ENCODE measurements at regions not wholly inside any gene's neighbourhood (a gene's known extent, or its start where the extent isn't known, plus 50 kb on each side); places are given as distances from the start of the nearest gene placed in this dataset.

- no peak overlapping the region for H3K4me2 ChIP-seq (ENCODE audit: low read depth, low read length)
- DNase-seq (no peak), ATAC-seq (ENCODE audit: low read depth) (no peak)
- H2BK20ac ChIP-seq (ENCODE audit: low read depth, low read length): no peak overlapping the region
- no peak overlapping the region for H4K91ac ChIP-seq (ENCODE audit: insufficient read depth, low read depth, low read length)
- H3K4ac ChIP-seq (ENCODE audit: low read depth, low read length): no peak overlapping the region
- no peak overlapping the region for H2AK9ac ChIP-seq (replicated peaks; ENCODE audit: low read depth, low read length, poor library complexity)
- no peak overlapping the region for H2AK5ac ChIP-seq (ENCODE audit: low read depth, low read length)
- no peak overlapping the region for H3K18ac ChIP-seq (ENCODE audit: low read depth, low read length)
- intact Hi-C loops (cut with micrococcal nuclease): no loop called here
- H3K56ac ChIP-seq (ENCODE audit: extremely low read depth, insufficient read depth, low read length): no peak overlapping the region
- H4K8ac ChIP-seq (ENCODE audit: low read depth in 2 of 2, low read length in 2 of 2): no peak overlapping the region
- H4K20me1 ChIP-seq (ENCODE audit: insufficient read depth, low read length): no peaks in the 10 kb centered on the region
- no peak overlapping the region for H2BK5ac ChIP-seq (ENCODE audit: low read depth, low read length, poor library complexity, severe bottlenecking)
- H3K27ac ChIP-seq (ENCODE audit: insufficient read depth, low read length): no peak overlapping the region
- no peak overlapping the region for H3K4me3 ChIP-seq (ENCODE audit: insufficient read depth, low read depth, low read length)
- H3K4me1 ChIP-seq (ENCODE audit: control insufficient read depth, insufficient read depth, low read length): no peaks in the 10 kb centered on the region
- no peaks in the 10 kb centered on the region for H3K9me1 ChIP-seq (ENCODE audit: insufficient read depth, low read length)
- no TSS peak for BruUV-seq (replicated peaks)
- H2AFZ ChIP-seq (replicated peaks; ENCODE audit: low read length, poor library complexity): no peak overlapping the region
- no peak overlapping the region for H3K14ac ChIP-seq (replicated peaks; ENCODE audit: low read depth, low read length)
- CTCF ChIA-PET: no interaction called here
- H3K36me3 ChIP-seq (ENCODE audit: control insufficient read depth, insufficient read depth, low read length): no peaks in the 10 kb centered on the region
- in situ Hi-C loops (cut with MboI; ENCODE audit: low sequenced_read_pairs): no loop called here
- no peak overlapping the region for H2BK120ac ChIP-seq (ENCODE audit: low read depth, low read length)
- no peak overlapping the region for H3K23ac ChIP-seq (ENCODE audit: low read depth, low read length)
- POLR2A ChIA-PET (ENCODE audit: unreplicated experiment): no interaction called here
- TF ChIP-seq RCOR1 (IDR thresholded peaks at IDR 0.05; ENCODE audit: insufficient replicate concordance, low read length) (no peak), MAZ (IDR thresholded peaks at IDR 0.05; ENCODE audit: borderline replicate concordance, low read depth, low read length) (no peak)
- WGBS, 2 experiments (ENCODE audit: extremely low coverage in 2 of 2, insufficient read length in 1 of 2): no CpG with 5 or more reads among the region's 3 CpGs
- dilution Hi-C loops (cut with HindIII; ENCODE audit: low sequenced_read_pairs, unreplicated experiment): no loop called here
- no peak overlapping the region for H4K5ac ChIP-seq (ENCODE audit: low read depth, low read length)
- no peaks in the 10 kb centered on the region for H3K79me1 ChIP-seq (ENCODE audit: low read depth in 1 of 2, low read length in 2 of 2)
- no peaks in the 10 kb centered on the region for H3K27me3 ChIP-seq (ENCODE audit: control insufficient read depth, insufficient read depth, low read length)
- no peak overlapping the region for H3K9ac ChIP-seq (ENCODE audit: low read depth, low read length)
- no peak overlapping the region for H2BK15ac ChIP-seq (ENCODE audit: low read depth, low read length)
- H3K9me3 ChIP-seq (ENCODE audit: control insufficient read depth, insufficient read depth, low read length): no peaks in the 10 kb centered on the region
These were observed 376.4 kb downstream of the BRINP2 start for GRCh38 chr1:177547200-177547599.
